ENCODE measurements at regions not wholly inside any gene's neighbourhood (a gene's known extent, or its start where the extent isn't known, plus 50 kb on each side); places are given as distances from the start of the nearest gene placed in this dataset.

GRCh38 chr16:52742608-52743170 is 195.7 kb upstream of the TOX3 start (continued):
- TF ChIP-seq, protein P1, sequence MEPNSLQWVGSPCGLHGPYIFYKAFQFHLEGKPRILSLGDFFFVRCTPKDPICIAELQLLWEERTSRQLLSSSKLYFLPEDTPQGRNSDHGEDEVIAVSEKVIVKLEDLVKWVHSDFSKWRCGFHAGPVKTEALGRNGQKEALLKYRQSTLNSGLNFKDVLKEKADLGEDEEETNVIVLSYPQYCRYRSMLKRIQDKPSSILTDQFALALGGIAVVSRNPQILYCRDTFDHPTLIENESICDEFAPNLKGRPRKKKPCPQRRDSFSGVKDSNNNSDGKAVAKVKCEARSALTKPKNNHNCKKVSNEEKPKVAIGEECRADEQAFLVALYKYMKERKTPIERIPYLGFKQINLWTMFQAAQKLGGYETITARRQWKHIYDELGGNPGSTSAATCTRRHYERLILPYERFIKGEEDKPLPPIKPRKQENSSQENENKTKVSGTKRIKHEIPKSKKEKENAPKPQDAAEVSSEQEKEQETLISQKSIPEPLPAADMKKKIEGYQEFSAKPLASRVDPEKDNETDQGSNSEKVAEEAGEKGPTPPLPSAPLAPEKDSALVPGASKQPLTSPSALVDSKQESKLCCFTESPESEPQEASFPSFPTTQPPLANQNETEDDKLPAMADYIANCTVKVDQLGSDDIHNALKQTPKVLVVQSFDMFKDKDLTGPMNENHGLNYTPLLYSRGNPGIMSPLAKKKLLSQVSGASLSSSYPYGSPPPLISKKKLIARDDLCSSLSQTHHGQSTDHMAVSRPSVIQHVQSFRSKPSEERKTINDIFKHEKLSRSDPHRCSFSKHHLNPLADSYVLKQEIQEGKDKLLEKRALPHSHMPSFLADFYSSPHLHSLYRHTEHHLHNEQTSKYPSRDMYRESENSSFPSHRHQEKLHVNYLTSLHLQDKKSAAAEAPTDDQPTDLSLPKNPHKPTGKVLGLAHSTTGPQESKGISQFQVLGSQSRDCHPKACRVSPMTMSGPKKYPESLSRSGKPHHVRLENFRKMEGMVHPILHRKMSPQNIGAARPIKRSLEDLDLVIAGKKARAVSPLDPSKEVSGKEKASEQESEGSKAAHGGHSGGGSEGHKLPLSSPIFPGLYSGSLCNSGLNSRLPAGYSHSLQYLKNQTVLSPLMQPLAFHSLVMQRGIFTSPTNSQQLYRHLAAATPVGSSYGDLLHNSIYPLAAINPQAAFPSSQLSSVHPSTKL (CRISPR knock-in tag; IDR thresholded peaks at IDR 0.05): peak; percentile 70
- no peak for TF ChIP-seq GMEB1 (CRISPR knock-in tag; IDR thresholded peaks at IDR 0.05; ENCODE audit: borderline replicate concordance)
- TF ChIP-seq ZNF761 (CRISPR knock-in tag; conservative IDR thresholded peaks at IDR 0.05): no peak

DNA sequence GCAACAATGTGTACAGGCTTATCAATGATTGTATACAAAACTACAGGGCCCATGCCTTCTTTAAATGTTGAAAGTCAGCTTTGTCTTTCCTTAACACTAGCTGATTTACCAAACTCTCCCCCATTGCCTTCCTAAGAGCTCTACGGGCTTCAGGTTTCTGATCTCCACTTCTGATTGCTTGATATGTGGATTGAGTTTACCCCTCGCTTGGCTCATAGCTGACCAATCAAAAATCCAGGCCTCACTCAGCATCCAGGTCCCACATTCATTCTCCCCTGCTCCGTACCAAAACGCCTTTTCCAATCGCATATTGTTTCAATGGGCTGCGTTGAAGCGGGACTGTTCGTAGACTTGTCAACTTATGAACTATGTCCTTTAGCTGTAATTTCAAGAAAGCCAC is 195.1 kb upstream of the TOX3 start:
- no peak overlapping the region for H3K9ac ChIP-seq (ENCODE audit: insufficient read depth, low read depth, low read length)
- no peak for TF ChIP-seq TARDBP (CRISPR knock-in tag; IDR thresholded peaks at IDR 0.05)
- no peak for TF ChIP-seq THYN1 (CRISPR knock-in tag; IDR thresholded peaks at IDR 0.05; ENCODE audit: borderline replicate concordance, low read depth)
- TF ChIP-seq ZFP36L1 (CRISPR knock-in tag; IDR thresholded peaks at IDR 0.05): no peak
- no peak for TF ChIP-seq SIX1 (CRISPR knock-in tag; IDR thresholded peaks at IDR 0.05; ENCODE audit: borderline replicate concordance)
- TF ChIP-seq ZNF282 (IDR thresholded peaks at IDR 0.05; ENCODE audit: partially characterized antibody): no peak
- TF ChIP-seq, protein P2, sequence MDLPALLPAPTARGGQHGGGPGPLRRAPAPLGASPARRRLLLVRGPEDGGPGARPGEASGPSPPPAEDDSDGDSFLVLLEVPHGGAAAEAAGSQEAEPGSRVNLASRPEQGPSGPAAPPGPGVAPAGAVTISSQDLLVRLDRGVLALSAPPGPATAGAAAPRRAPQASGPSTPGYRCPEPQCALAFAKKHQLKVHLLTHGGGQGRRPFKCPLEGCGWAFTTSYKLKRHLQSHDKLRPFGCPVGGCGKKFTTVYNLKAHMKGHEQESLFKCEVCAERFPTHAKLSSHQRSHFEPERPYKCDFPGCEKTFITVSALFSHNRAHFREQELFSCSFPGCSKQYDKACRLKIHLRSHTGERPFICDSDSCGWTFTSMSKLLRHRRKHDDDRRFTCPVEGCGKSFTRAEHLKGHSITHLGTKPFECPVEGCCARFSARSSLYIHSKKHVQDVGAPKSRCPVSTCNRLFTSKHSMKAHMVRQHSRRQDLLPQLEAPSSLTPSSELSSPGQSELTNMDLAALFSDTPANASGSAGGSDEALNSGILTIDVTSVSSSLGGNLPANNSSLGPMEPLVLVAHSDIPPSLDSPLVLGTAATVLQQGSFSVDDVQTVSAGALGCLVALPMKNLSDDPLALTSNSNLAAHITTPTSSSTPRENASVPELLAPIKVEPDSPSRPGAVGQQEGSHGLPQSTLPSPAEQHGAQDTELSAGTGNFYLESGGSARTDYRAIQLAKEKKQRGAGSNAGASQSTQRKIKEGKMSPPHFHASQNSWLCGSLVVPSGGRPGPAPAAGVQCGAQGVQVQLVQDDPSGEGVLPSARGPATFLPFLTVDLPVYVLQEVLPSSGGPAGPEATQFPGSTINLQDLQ (CRISPR knock-in tag; IDR thresholded peaks at IDR 0.05): no peak
- TF ChIP-seq E2F2 (CRISPR knock-in tag; IDR thresholded peaks at IDR 0.05; ENCODE audit: borderline replicate concordance): no peak
- TF ChIP-seq FOXO4 (CRISPR knock-in tag; conservative IDR thresholded peaks at IDR 0.05): no peak
- TF ChIP-seq ZNF629 (CRISPR knock-in tag; conservative IDR thresholded peaks at IDR 0.05): no peak

More for the DNA sequence above, 195.1 kb upstream of the TOX3 start:
- Histone ChIP-seq H3K27ac (ENCODE audit: extremely low read length, insufficient read depth, low read length) (no peak overlapping the region), H3K4me1 (ENCODE audit: insufficient read depth, low read length) (peaks cover 16% of the 10 kb centered on the region), H3K9me3 (ENCODE audit: low read length) (no peaks in the 10 kb centered on the region), H3K27me3 (ENCODE audit: control insufficient read depth in 1 of 2, insufficient read depth in 2 of 2, low read length in 2 of 2) (no peaks in the 10 kb centered on the region), H3K4me2 (ENCODE audit: low read depth, low read length) (no peak overlapping the region), H3K79me2 (ENCODE audit: insufficient read depth, low read length) (no peaks in the 10 kb centered on the region), H3K36me3 (replicated peaks in 1 of 2; ENCODE audit: control insufficient read depth in 1 of 2, insufficient read depth in 2 of 2, low read length in 2 of 2) (no peaks in the 10 kb centered on the region), H4K20me1 (ENCODE audit: insufficient read depth, low read length) (no peaks in the 10 kb centered on the region), H3K4me3 (replicated peaks in 1 of 3; ENCODE audit: insufficient read depth in 1 of 3, low read depth in 2 of 3, low read length in 3 of 3) (no peak overlapping the region), H2AFZ (ENCODE audit: low read length) (no peak overlapping the region)
- ChIA-PET POLR2A (interaction anchor here (1.4 kb wide), 1 partner anchor 131 kb away, joined by 6 read pairs; no protein-coding TSS in a partner anchor), CTCF (ENCODE audit: low intra/inter-chr PET ratio, low total read pairs) (no interaction called here)
- in situ Hi-C loops (cut with HindIII; ENCODE audit: extremely low pct_ligation_motif_present, low pct_unique_long_range_greater_than_20kb): no loop called here
- no peak for ATAC-seq
- BruUV-seq (replicated peaks): no TSS peak
- DNase-seq (ENCODE audit: low spot score): no peak
- intact Hi-C loops (cut with micrococcal nuclease; ENCODE audit: unreplicated experiment): no loop called here
- 88% methylated on average over 8 of the region's 8 CpGs for WGBS (ENCODE audit: low lambda C conversion rate)
- no peak for FAIRE-seq
